Tibial nerve (tissue), 4 donors: ENCODE measurements at regions not wholly inside any gene's neighbourhood (a gene's known extent, or its start where the extent isn't known, plus 50 kb on each side); places are given as distances from the start of the nearest gene placed in this dataset.

ENCODE experiments used
- EP300 ChIP-seq, 2 donors: sonication (generic); formaldehyde crosslinking; IDR thresholded peaks; one replicate each; pipeline ENCODE4 v1.6.1; 2017; ENCODE audit warnings: antibody characterized with exemption in 2 of 2, mild to moderate bottlenecking in 1 of 2
- POLR2A ChIP-seq, 2 donors: fragments of 450-650 bp; IDR thresholded peaks; one replicate each; pipeline ENCODE4 v1.6.1; 2017; ENCODE audit warnings: antibody characterized with exemption in 2 of 2, mild to moderate bottlenecking in 2 of 2, moderate library complexity in 2 of 2
- TF ChIP-seq, protein P1 (sequence below), 5 experiments: fragments of 200-600 bp in 3 of 5; fragments of 450-650 bp in 2 of 5; sonication (generic) in 3 of 5; IDR thresholded peaks; one replicate each; pipeline ENCODE4 v1.5.1; 2016 to 2019; ENCODE audit warnings: antibody characterized with exemption in 5 of 5, mild to moderate bottlenecking in 3 of 5, moderate library complexity in 2 of 5

DNA sequence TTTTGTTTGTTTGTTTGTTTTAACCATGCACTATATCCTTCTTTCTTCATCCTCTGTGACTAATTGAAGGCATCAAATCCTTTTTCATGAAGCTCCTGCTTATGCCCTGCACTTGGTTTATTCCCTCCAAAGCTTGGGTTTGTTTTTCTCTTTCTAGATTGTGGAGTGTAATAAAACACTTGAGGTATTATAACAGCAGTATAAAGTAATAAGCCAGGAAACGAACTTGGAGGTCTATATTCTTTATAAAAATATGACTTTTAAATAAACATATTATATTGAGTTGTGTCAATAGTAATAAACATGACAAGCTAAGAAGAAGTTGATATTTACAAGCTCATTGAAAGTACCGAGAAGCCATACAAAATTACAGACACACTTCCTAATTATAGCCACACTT is 659.4 kb downstream of the RFPL4B start:
- TF ChIP-seq, protein P1, sequence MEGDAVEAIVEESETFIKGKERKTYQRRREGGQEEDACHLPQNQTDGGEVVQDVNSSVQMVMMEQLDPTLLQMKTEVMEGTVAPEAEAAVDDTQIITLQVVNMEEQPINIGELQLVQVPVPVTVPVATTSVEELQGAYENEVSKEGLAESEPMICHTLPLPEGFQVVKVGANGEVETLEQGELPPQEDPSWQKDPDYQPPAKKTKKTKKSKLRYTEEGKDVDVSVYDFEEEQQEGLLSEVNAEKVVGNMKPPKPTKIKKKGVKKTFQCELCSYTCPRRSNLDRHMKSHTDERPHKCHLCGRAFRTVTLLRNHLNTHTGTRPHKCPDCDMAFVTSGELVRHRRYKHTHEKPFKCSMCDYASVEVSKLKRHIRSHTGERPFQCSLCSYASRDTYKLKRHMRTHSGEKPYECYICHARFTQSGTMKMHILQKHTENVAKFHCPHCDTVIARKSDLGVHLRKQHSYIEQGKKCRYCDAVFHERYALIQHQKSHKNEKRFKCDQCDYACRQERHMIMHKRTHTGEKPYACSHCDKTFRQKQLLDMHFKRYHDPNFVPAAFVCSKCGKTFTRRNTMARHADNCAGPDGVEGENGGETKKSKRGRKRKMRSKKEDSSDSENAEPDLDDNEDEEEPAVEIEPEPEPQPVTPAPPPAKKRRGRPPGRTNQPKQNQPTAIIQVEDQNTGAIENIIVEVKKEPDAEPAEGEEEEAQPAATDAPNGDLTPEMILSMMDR (IDR thresholded peaks at IDR 0.05), result no peak
- TF ChIP-seq POLR2A (IDR thresholded peaks at IDR 0.05), result no peak
- no peak for TF ChIP-seq EP300 (IDR thresholded peaks at IDR 0.05)
